ENCODE measurements at regions not wholly inside any gene's neighbourhood (a gene's known extent, or its start where the extent isn't known, plus 50 kb on each side); places are given as distances from the start of the nearest gene placed in this dataset.

- H4K8ac ChIP-seq (ENCODE audit: extremely low read depth, insufficient read depth, low read length) = no peak overlapping the region
- H2BK20ac ChIP-seq (ENCODE audit: low read length) = no peak overlapping the region
- no peaks in the 10 kb centered on the region for H3K27me3 ChIP-seq (replicated peaks in 1 of 4; ENCODE audit: control insufficient read depth in 3 of 4, extremely low read depth in 1 of 4, insufficient read depth in 3 of 4, low read length in 3 of 4)
- no peak for DNase-seq (ENCODE audit: low read depth in 1 of 2, low spot score in 2 of 2)
- ChIA-PET POLR2A (ENCODE audit: partially characterized antibody) (no interaction called here), CTCF (ENCODE audit: partially characterized antibody) (interaction anchor here (0.6 kb wide), 1 partner anchor 1087 kb away, joined by 3 read pairs; no protein-coding TSS in a partner anchor)
- H3K9me3 ChIP-seq (ENCODE audit: insufficient read depth in 2 of 2, low read depth in 1 of 2, low read length in 1 of 2) = no peaks in the 10 kb centered on the region; a peak in 1 of 4 replicates
- H3K9ac ChIP-seq (replicated peaks in 1 of 4; ENCODE audit: extremely low read depth in 1 of 4, low read depth in 3 of 4, low read length in 3 of 4) = no peak overlapping the region
- H3K27ac ChIP-seq (ENCODE audit: low read depth, low read length) = no peak overlapping the region
- H3K4me2 ChIP-seq (ENCODE audit: insufficient read depth in 1 of 2, low read depth in 2 of 2, low read length in 2 of 2) = no peak overlapping the region
- no peak overlapping the region for H3K56ac ChIP-seq (replicated peaks; ENCODE audit: insufficient read length, low read depth, low read length)
- H3K18ac ChIP-seq (ENCODE audit: extremely low read depth, low read length) = no peak overlapping the region
- no peak overlapping the region for H4K5ac ChIP-seq (ENCODE audit: insufficient read length, low read depth, low read length)
- no peak overlapping the region for H3K23ac ChIP-seq (ENCODE audit: insufficient read length)
- no peak for FAIRE-seq
- no peak overlapping the region for H3K4me3 ChIP-seq (ENCODE audit: extremely low read depth in 1 of 4, insufficient read depth in 2 of 4, low read depth in 3 of 4, low read length in 4 of 4)
- no peak overlapping the region for H2BK5ac ChIP-seq (ENCODE audit: low read depth, low read length)
- no peak overlapping the region for H2BK120ac ChIP-seq (replicated peaks; ENCODE audit: low read depth, low read length)
- H2AK5ac ChIP-seq (ENCODE audit: low read depth, low read length) = no peak overlapping the region
- no peak overlapping the region; the same call in 1 of the 2 replicates for H2AFZ ChIP-seq (ENCODE audit: low read length)
- H3K79me1 ChIP-seq (ENCODE audit: low read depth, low read length) = no peaks in the 10 kb centered on the region
- no peaks in the 10 kb centered on the region for H3K79me2 ChIP-seq (ENCODE audit: control insufficient read depth in 1 of 2, insufficient read depth in 2 of 2, low read length in 2 of 2)
- no peaks in the 10 kb centered on the region for H3K4me1 ChIP-seq (replicated peaks in 1 of 4; ENCODE audit: control insufficient read depth in 3 of 4, insufficient read depth in 4 of 4, low read length in 3 of 4)
- no peak overlapping the region for H4K91ac ChIP-seq (replicated peaks; ENCODE audit: insufficient read length, low read length)
- no peak overlapping the region for H2BK12ac ChIP-seq (ENCODE audit: low read depth, low read length)
- no peak overlapping the region for H3K4ac ChIP-seq (replicated peaks; ENCODE audit: insufficient read length, low read depth, low read length)
- no peak overlapping the region for H3K14ac ChIP-seq (ENCODE audit: insufficient read length)
- 86% methylated on average over 9 of the region's 9 CpGs; no CpG with 5 or more reads in 1 of the 2 experiments for WGBS, 2 experiments (ENCODE audit: extremely low coverage in 1 of 2, insufficient coverage in 1 of 2, insufficient read length in 1 of 2, insufficient replicate concordance in 2 of 2, low coverage in 1 of 2, low lambda C conversion rate in 2 of 2, missing lambda C conversion rate in 1 of 2)
- H3K36me3 ChIP-seq (ENCODE audit: control insufficient read depth in 2 of 4, insufficient read depth in 4 of 4, low read length in 3 of 4) = no peaks in the 10 kb centered on the region
- no peak overlapping the region for H2BK15ac ChIP-seq (ENCODE audit: low read length)
- H4K20me1 ChIP-seq (replicated peaks in 1 of 2; ENCODE audit: control insufficient read depth in 1 of 2, insufficient read depth in 2 of 2, low read length in 2 of 2) = peaks cover 0 to 1% of the 10 kb centered on the region in 2 experiments
- H3K23me2 ChIP-seq (ENCODE audit: low read depth, low read length) = no peaks in the 10 kb centered on the region
- TF ChIP-seq MAX (IDR thresholded peaks at IDR 0.05) = no peak
- no peak for TF ChIP-seq RNF2 (IDR thresholded peaks at IDR 0.05; ENCODE audit: borderline replicate concordance, low read depth, low read length, missing control alignments, poor library complexity, severe bottlenecking)
- TF ChIP-seq ZNF274 (IDR thresholded peaks at IDR 0.05; ENCODE audit: borderline replicate concordance, extremely low read depth, low read length) = no peak
- no peak for TF ChIP-seq KDM4A (IDR thresholded peaks at IDR 0.05; ENCODE audit: low read depth, low read length, severe bottlenecking)
- TF ChIP-seq HDAC2 (IDR thresholded peaks at IDR 0.05; ENCODE audit: borderline replicate concordance in 1 of 2, low read depth in 2 of 2, low read length in 2 of 2) = no peak
- TF ChIP-seq RXRA (IDR thresholded peaks at IDR 0.05; ENCODE audit: insufficient read depth, low read depth, low read length) = no peak
- no peak for TF ChIP-seq CHD1 (IDR thresholded peaks at IDR 0.05; ENCODE audit: low read depth, low read length)
- no peak for TF ChIP-seq NRF1 (IDR thresholded peaks at IDR 0.05; ENCODE audit: low read depth, low read length)
- TF ChIP-seq FOSL1 (IDR thresholded peaks at IDR 0.05; ENCODE audit: insufficient read depth, low read depth, low read length) = no peak
- TF ChIP-seq CBX8 (IDR thresholded peaks at IDR 0.05; ENCODE audit: borderline replicate concordance, low read depth, low read length) = no peak
- TF ChIP-seq RAD21 (IDR thresholded peaks at IDR 0.05 in 1 of 2, conservative IDR thresholded peaks at IDR 0.05 in 1 of 2; ENCODE audit: low read depth in 2 of 2, low read length in 2 of 2) = no peak
- TF ChIP-seq JUND (IDR thresholded peaks at IDR 0.05; ENCODE audit: low read length) = no peak
- no peak for TF ChIP-seq SIX5 (IDR thresholded peaks at IDR 0.05; ENCODE audit: low read depth, low read length)
Measured at GRCh38 chr10:30734901-30735300, 105.3 kb upstream of the LYZL2 start.

Data from H1 (cell line).